CD14-positive monocyte (primary cell): ENCODE measurements at regions not wholly inside any gene's neighbourhood (a gene's known extent, or its start where the extent isn't known, plus 50 kb on each side); places are given as distances from the start of the nearest gene placed in this dataset.

ENCODE experiments used
- DNase-seq, 3 donors: peaks; one replicate each; pipeline ENCODE4 v3.0.0-alpha.2; 2011 to 2022
- H2AFZ ChIP-seq: 2 replicates; pipeline ENCODE4 v1.6.0; 2012; ENCODE audit warnings: mild to moderate bottlenecking, low read depth, low read length, inconsistent platforms; ENCODE audit not compliant: insufficient read depth, poor library complexity, severe bottlenecking
- H3K27ac ChIP-seq, 2 donors: 1 replicate in 1 of 2; 2 replicates in 1 of 2; pipeline ENCODE4 v1.5.1; 2012 to 2013; ENCODE audit warnings: low read length in 2 of 2, control low read depth in 1 of 2, inconsistent platforms in 1 of 2, low read depth in 1 of 2, mild to moderate bottlenecking in 1 of 2
- H3K27me3 ChIP-seq, 2 donors: one replicate each; pipeline versions ENCODE4 v1.6.0 to v1.6.1; 2011 to 2013; ENCODE audit warnings: low read length in 2 of 2; ENCODE audit not compliant: control insufficient read depth in 2 of 2, insufficient read depth in 2 of 2
- H3K36me3 ChIP-seq, 2 donors: replicated peaks in 1 of 2; 1 replicate in 1 of 2; 2 replicates in 1 of 2; pipeline versions ENCODE4 v1.5.1 to v1.6.1; 2012 to 2013; ENCODE audit warnings: low read length in 2 of 2, control low read depth in 1 of 2, inconsistent platforms in 1 of 2, mild to moderate bottlenecking in 1 of 2; ENCODE audit not compliant: insufficient read depth in 2 of 2, control insufficient read depth in 1 of 2
- H3K4me1 ChIP-seq, 2 donors: 1 replicate in 1 of 2; 2 replicates in 1 of 2; pipeline versions ENCODE4 v1.5.1 to v1.6.1; 2012 to 2013; ENCODE audit warnings: low read length in 2 of 2, control low read depth in 1 of 2, inconsistent platforms in 1 of 2, mild to moderate bottlenecking in 1 of 2, moderate library complexity in 1 of 2; ENCODE audit not compliant: insufficient read depth in 2 of 2, control insufficient read depth in 1 of 2
- H3K4me2 ChIP-seq: replicated peaks from 2 replicates; pipeline ENCODE3; 2012; ENCODE audit warnings: low read length, moderate library complexity, mild to moderate bottlenecking; ENCODE audit not compliant: poor library complexity, severe bottlenecking; ENCODE audit errors: extremely low read depth
- H3K4me3 ChIP-seq, 3 experiments: fragments of 200-600 bp in 1 of 3; sonication (generic) in 1 of 3; replicated peaks in 1 of 3; 1 replicate in 2 of 3; 2 replicates in 1 of 3; pipeline ENCODE4 v1.5.1; 2011 to 2013; ENCODE audit warnings: low read length in 3 of 3, mild to moderate bottlenecking in 3 of 3, control low read depth in 2 of 3, low read depth in 2 of 3, inconsistent platforms in 1 of 3, moderate library complexity in 1 of 3
- H3K79me2 ChIP-seq: 2 replicates; pipeline ENCODE4 v1.6.0; 2012; ENCODE audit warnings: mild to moderate bottlenecking, control low read depth, inconsistent platforms, low read length, moderate library complexity; ENCODE audit not compliant: insufficient read depth
- H3K9ac ChIP-seq: 2 replicates; pipeline ENCODE4 v1.6.0; 2017; ENCODE audit warnings: low read length, mild to moderate bottlenecking; ENCODE audit not compliant: insufficient read depth, poor library complexity, severe bottlenecking
- H3K9me3 ChIP-seq, 2 donors: replicated peaks in 1 of 2; 1 replicate in 1 of 2; 2 replicates in 1 of 2; pipeline versions ENCODE4 v1.5.1 to v1.6.1; 2012 to 2013; ENCODE audit warnings: low read length in 2 of 2, control low read depth in 1 of 2; ENCODE audit not compliant: control insufficient read depth in 1 of 2, insufficient read depth in 1 of 2
- H4K20me1 ChIP-seq: 2 replicates; pipeline ENCODE4 v1.6.0; 2012; ENCODE audit warnings: mild to moderate bottlenecking, low read length, control low read depth, moderate library complexity; ENCODE audit not compliant: insufficient read depth
- H3K27ac Mint-ChIP-seq, 7 donors: one replicate each; pipeline ENCODE4 v1.8.0; 2020; ENCODE audit warnings: mild to moderate bottlenecking in 7 of 7, mixed read lengths in 7 of 7, moderate library complexity in 6 of 7, inconsistent platforms in 2 of 7
- H3K27me3 Mint-ChIP-seq, 3 donors: one replicate each; pipeline ENCODE4 v1.8.0; 2021 to 2022; ENCODE audit warnings: low read depth in 3 of 3, mild to moderate bottlenecking in 3 of 3, mixed read lengths in 3 of 3, moderate library complexity in 3 of 3, inconsistent platforms in 1 of 3
- H3K36me3 Mint-ChIP-seq, 2 donors: one replicate each; pipeline ENCODE4 v1.8.0; 2020; ENCODE audit warnings: mixed read lengths in 2 of 2, inconsistent platforms in 1 of 2, mild to moderate bottlenecking in 1 of 2
- H3K4me1 Mint-ChIP-seq: one replicate; pipeline ENCODE4 v1.8.0; 2020; ENCODE audit warnings: mild to moderate bottlenecking, mixed read lengths
- H3K4me3 Mint-ChIP-seq, 2 donors: one replicate each; pipeline ENCODE4 v1.8.0; 2020; ENCODE audit warnings: mild to moderate bottlenecking in 2 of 2, mixed read lengths in 2 of 2, moderate library complexity in 1 of 2
- H3K9me3 Mint-ChIP-seq, 7 donors: one replicate each; pipeline ENCODE4 v1.8.0; 2020 to 2022; ENCODE audit warnings: mixed read lengths in 7 of 7, mild to moderate bottlenecking in 6 of 7, moderate library complexity in 6 of 7, inconsistent platforms in 2 of 7
- CTCF ChIP-seq: fragments of 200-600 bp; IDR thresholded peaks from one replicate; pipeline ENCODE4 v1.8.0; 2022; ENCODE audit warnings: antibody characterized with exemption, mild to moderate bottlenecking
- WGBS: methylation state at CpG from one replicate; pipeline ENCODE4 v1.1.5; 2013; ENCODE audit warnings: missing lambda C conversion rate; ENCODE audit not compliant: insufficient coverage; 5-methylcytosine and 5-hydroxymethylcytosine counted together
- intact Hi-C, 2 donors: fragments of 100-400 bp; cut with micrococcal nuclease; formaldehyde crosslinking; loops; one replicate each; pipeline versions ENCODE4 v1.15.0 to v1.15.1; 2023

GRCh38 chr2:58913082-58913726 lies 672.1 kb upstream of the FANCL start:
- no peak overlapping the region for H3K4me2 ChIP-seq
- H3K36me3 ChIP-seq = no peaks in the 10 kb centered on the region
- Mint-ChIP-seq H3K27me3 (no peaks in the 10 kb centered on the region), H3K4me3 (no peak overlapping the region), H3K9me3 (no peaks in the 10 kb centered on the region), H3K4me1 (no peaks in the 10 kb centered on the region), H3K36me3 (no peaks in the 10 kb centered on the region), H3K27ac (no peak overlapping the region)
- H3K27me3 ChIP-seq = no peaks in the 10 kb centered on the region
- no peak for DNase-seq
- 98% methylated on average over 6 of the region's 6 CpGs for WGBS
- no peak overlapping the region for H2AFZ ChIP-seq
- H3K79me2 ChIP-seq = no peaks in the 10 kb centered on the region
- no peak overlapping the region for H3K4me3 ChIP-seq
- no peak for TF ChIP-seq CTCF
- intact Hi-C loops = no loop called here
- H3K27ac ChIP-seq = no peak overlapping the region
- H3K9ac ChIP-seq = no peak overlapping the region
- no peaks in the 10 kb centered on the region for H3K4me1 ChIP-seq
- no peaks in the 10 kb centered on the region for H4K20me1 ChIP-seq
- no peaks in the 10 kb centered on the region for H3K9me3 ChIP-seq

- no peaks in the 10 kb centered on the region for H3K4me1 ChIP-seq
- no peak overlapping the region for H3K9ac ChIP-seq
- H3K27me3 Mint-ChIP-seq = no peaks in the 10 kb centered on the region
- H3K36me3 Mint-ChIP-seq = no peaks in the 10 kb centered on the region
- WGBS = no CpG with 5 or more reads among the region's 1 CpG
- H3K27me3 ChIP-seq = no peaks in the 10 kb centered on the region
- no peaks in the 10 kb centered on the region for H4K20me1 ChIP-seq
- no peak overlapping the region for H2AFZ ChIP-seq
- H3K27ac Mint-ChIP-seq = no peak overlapping the region
- H3K27ac ChIP-seq = no peak overlapping the region
- H3K9me3 Mint-ChIP-seq = no peaks in the 10 kb centered on the region
- no peaks in the 10 kb centered on the region for H3K9me3 ChIP-seq
- DNase-seq = no peak
- H3K36me3 ChIP-seq = no peaks in the 10 kb centered on the region
- H3K4me3 ChIP-seq = no peak overlapping the region
- H3K4me1 Mint-ChIP-seq = no peaks in the 10 kb centered on the region
- no peak overlapping the region for H3K4me3 Mint-ChIP-seq
- H3K79me2 ChIP-seq = no peaks in the 10 kb centered on the region
- intact Hi-C loops = no loop called here
- no peak for TF ChIP-seq CTCF
- no peak overlapping the region for H3K4me2 ChIP-seq
These were observed 670.8 kb upstream of the FANCL start for GRCh38 chr2:58911877-58912276.
